Sigmoid colon (tissue), 4 donors: ENCODE measurements at regions not wholly inside any gene's neighbourhood (a gene's known extent, or its start where the extent isn't known, plus 50 kb on each side); places are given as distances from the start of the nearest gene placed in this dataset.

Experiments used
- CTCF ChIP-seq, 4 experiments: fragments of 450-650 bp in 3 of 4; fragments of 200-600 bp in 1 of 4; IDR thresholded peaks; one replicate each; pipeline ENCODE4 v1.5.1; 2016 to 2019; ENCODE audit warnings: antibody characterized with exemption in 4 of 4, mild to moderate bottlenecking in 3 of 4, moderate library complexity in 2 of 4
- EP300 ChIP-seq, 4 donors: sonication (generic); formaldehyde crosslinking; IDR thresholded peaks; one replicate each; pipeline ENCODE4 v1.6.1; 2017; ENCODE audit warnings: antibody characterized with exemption in 4 of 4
- POLR2A ChIP-seq, 2 donors: fragments of 450-650 bp; IDR thresholded peaks; one replicate each; pipeline ENCODE4 v1.6.1; 2016; ENCODE audit warnings: antibody characterized with exemption in 2 of 2, mild to moderate bottlenecking in 2 of 2, moderate library complexity in 2 of 2
- POLR2AphosphoS5 ChIP-seq, 4 donors: sonication (generic); formaldehyde crosslinking; IDR thresholded peaks; one replicate each; pipeline ENCODE4 v1.6.1; 2017; ENCODE audit warnings: antibody characterized with exemption in 4 of 4

GRCh38 chr17:6919158-6919557 is 76.7 kb upstream of the ALOX12 start:
- TF ChIP-seq CTCF (IDR thresholded peaks at IDR 0.05) (no peak), POLR2A (IDR thresholded peaks at IDR 0.05) (no peak), EP300 (IDR thresholded peaks at IDR 0.05) (no peak), POLR2AphosphoS5 (IDR thresholded peaks at IDR 0.05) (no peak)
